Neural crest cell (in vitro differentiated cells): ENCODE measurements at regions not wholly inside any gene's neighbourhood (a gene's known extent, or its start where the extent isn't known, plus 50 kb on each side); places are given as distances from the start of the nearest gene placed in this dataset.

Experiments used
- DNase-seq: peaks from one replicate; pipeline ENCODE4 v3.0.0; 2021; ENCODE audit warnings: low read depth, mixed read lengths, low spot score
- H3K27ac Mint-ChIP-seq: one replicate; pipeline ENCODE4 v1.8.0; 2021; ENCODE audit warnings: mild to moderate bottlenecking, mixed read lengths; ENCODE audit not compliant: unreplicated experiment
- H3K27me3 Mint-ChIP-seq: 2 replicates; pipeline ENCODE4 v1.8.0; 2021; ENCODE audit warnings: low read depth, mild to moderate bottlenecking, mixed read lengths
- H3K36me3 Mint-ChIP-seq: 2 replicates; pipeline ENCODE4 v1.8.0; 2021; ENCODE audit warnings: low read depth, mild to moderate bottlenecking, mixed read lengths
- H3K4me1 Mint-ChIP-seq: 2 replicates; pipeline ENCODE4 v1.8.0; 2021; ENCODE audit warnings: mixed read lengths
- H3K4me3 Mint-ChIP-seq: one replicate; pipeline ENCODE4 v1.8.0; 2021; ENCODE audit warnings: mild to moderate bottlenecking, mixed read lengths
- H3K9me3 Mint-ChIP-seq: 2 replicates; pipeline ENCODE4 v1.8.0; 2021; ENCODE audit warnings: mixed read lengths
- CTCF ChIP-seq: fragments of 200-600 bp; sonication (generic); conservative IDR thresholded peaks from 2 replicates; pipeline ENCODE4 v1.5.0; 2021; ENCODE audit warnings: antibody characterized with exemption, mild to moderate bottlenecking

GRCh38 chr14:99041141-99041819, 230.7 kb downstream of the BCL11B start:
- DNase-seq = no peak
- Mint-ChIP-seq H3K36me3 (peaks cover 9% of the 10 kb centered on the region), H3K4me3 (no peak overlapping the region), H3K27ac (no peak overlapping the region), H3K4me1 (peaks cover 41% of the 10 kb centered on the region), H3K27me3 (peaks cover 90% of the 10 kb centered on the region), H3K9me3 (peaks cover 7% of the 10 kb centered on the region)
- no peak for TF ChIP-seq CTCF

- DNase-seq = no peak
- Mint-ChIP-seq H3K9me3 (peaks cover 7% of the 10 kb centered on the region), H3K27ac (no peak overlapping the region), H3K36me3 (peaks cover 9% of the 10 kb centered on the region), H3K4me3 (no peak overlapping the region), H3K27me3 (peaks cover 88% of the 10 kb centered on the region), H3K4me1 (peaks cover 40% of the 10 kb centered on the region)
- TF ChIP-seq CTCF = no peak
Measured at GRCh38 chr14:99041820-99042174, 230.2 kb downstream of the BCL11B start.

GRCh38 chr14:99042381-99043266, 229.4 kb downstream of the BCL11B start:
- Mint-ChIP-seq H3K9me3 (peaks cover 7% of the 10 kb centered on the region), H3K27ac (no peak overlapping the region), H3K36me3 (peaks cover 9% of the 10 kb centered on the region), H3K4me3 (no peak overlapping the region), H3K4me1 (peaks cover 45% of the 10 kb centered on the region), H3K27me3 (peaks cover 90% of the 10 kb centered on the region)
- no peak for DNase-seq
- TF ChIP-seq CTCF = no peak

GRCh38 chr14:99043267-99043615, 228.8 kb downstream of the BCL11B start:
- no peak for TF ChIP-seq CTCF
- Mint-ChIP-seq H3K9me3 (peaks cover 7% of the 10 kb centered on the region), H3K27ac (no peak overlapping the region), H3K36me3 (peaks cover 9% of the 10 kb centered on the region), H3K4me3 (no peak overlapping the region), H3K27me3 (peaks cover 90% of the 10 kb centered on the region), H3K4me1 (peaks cover 45% of the 10 kb centered on the region)
- DNase-seq = no peak

GRCh38 chr14:99043756-99044155, 228.2 kb downstream of the BCL11B start:
- H3K36me3 Mint-ChIP-seq = peaks cover 9% of the 10 kb centered on the region
- no peak overlapping the region for H3K27ac Mint-ChIP-seq
- H3K4me1 Mint-ChIP-seq = peaks cover 50% of the 10 kb centered on the region
- DNase-seq = no peak
- no peak overlapping the region for H3K4me3 Mint-ChIP-seq
- TF ChIP-seq CTCF = no peak
- H3K27me3 Mint-ChIP-seq = peaks cover 90% of the 10 kb centered on the region
- peaks cover 7% of the 10 kb centered on the region for H3K9me3 Mint-ChIP-seq
